ENCODE measurements at regions not wholly inside any gene's neighbourhood (a gene's known extent, or its start where the extent isn't known, plus 50 kb on each side); places are given as distances from the start of the nearest gene placed in this dataset.

DNA sequence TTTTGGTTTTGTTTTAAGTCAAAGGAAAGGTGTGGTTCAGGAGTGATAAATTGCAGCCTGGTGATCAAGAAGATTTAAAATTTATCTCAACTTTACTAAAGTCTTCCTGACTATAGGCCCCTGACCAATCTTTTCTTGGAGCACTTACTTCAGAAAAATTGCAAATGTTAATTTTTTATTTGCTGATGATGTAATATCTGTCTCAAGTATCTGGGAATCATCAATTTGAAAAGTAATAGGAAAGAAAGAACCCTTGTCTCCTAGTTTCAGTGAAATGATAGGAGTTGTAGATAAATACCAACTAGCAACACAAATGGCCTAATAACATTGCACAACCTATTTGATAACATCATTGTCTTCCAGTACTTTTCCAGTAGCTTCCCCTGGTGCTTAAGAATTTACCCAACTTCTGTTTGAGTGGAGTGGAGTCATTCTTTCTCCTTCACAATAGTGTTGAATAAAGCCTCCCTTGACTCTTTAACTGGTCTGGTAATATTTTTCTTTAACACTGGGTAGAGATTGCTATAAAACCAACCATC lies 648.3 kb upstream of the ADGRB3 start:
- H3K4me3 ChIP-seq (ENCODE audit: control insufficient read depth in 1 of 7, extremely low read depth in 1 of 7, insufficient read depth in 4 of 7, low read depth in 2 of 7, low read length in 6 of 7) = no peak overlapping the region
- no peak overlapping the region for H3K27ac ChIP-seq (ENCODE audit: insufficient read depth in 1 of 2, low read depth in 1 of 2, low read length in 2 of 2, poor library complexity in 1 of 2, severe bottlenecking in 2 of 2)
- no peak for DNase-seq
- no peaks in the 10 kb centered on the region for H3K9me3 ChIP-seq (ENCODE audit: control extremely low read depth in 1 of 5, control insufficient read depth in 4 of 5, insufficient read depth in 2 of 5, low read depth in 1 of 5, low read length in 4 of 5)
- ChIA-PET POLR2A (no interaction called here), CTCF (no interaction called here)
- no peaks in the 10 kb centered on the region for H3K36me3 ChIP-seq (ENCODE audit: control insufficient read depth in 4 of 4, insufficient read depth in 4 of 4, low read length in 3 of 4)
- H3K4me1 ChIP-seq (ENCODE audit: control extremely low read depth in 1 of 4, control insufficient read depth in 4 of 4, insufficient read depth in 4 of 4, low read length in 3 of 4) = no peaks in the 10 kb centered on the region
- H3K27me3 ChIP-seq (replicated peaks in 2 of 5; ENCODE audit: control insufficient read depth in 4 of 5, insufficient read depth in 5 of 5, low read length in 4 of 5) = no peaks in the 10 kb centered on the region

DNA sequence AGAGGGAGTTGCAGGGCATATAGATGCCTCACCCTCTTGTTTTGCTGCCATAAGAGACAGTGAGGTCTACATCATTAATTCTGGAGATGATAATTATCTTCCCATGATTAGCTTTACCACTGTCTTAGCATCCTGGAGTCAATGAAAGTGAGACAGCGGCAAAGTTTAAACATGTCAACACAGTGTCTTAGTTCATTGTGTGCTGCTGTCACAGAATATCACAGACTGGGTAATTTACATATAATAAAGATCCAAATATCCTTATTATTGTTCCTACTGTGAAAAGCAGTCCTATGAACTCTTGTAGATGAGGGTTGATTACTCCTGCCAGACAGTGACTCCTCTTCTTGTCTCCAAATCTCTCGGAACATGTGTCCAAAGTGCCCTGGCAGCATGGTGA lies 658.6 kb upstream of the ADGRB3 start:
- no peaks in the 10 kb centered on the region for H3K27me3 ChIP-seq (replicated peaks in 2 of 5; ENCODE audit: control insufficient read depth in 4 of 5, insufficient read depth in 5 of 5, low read length in 4 of 5)
- DNase-seq = no peak
- CTCF ChIA-PET = no interaction called here
- no peaks in the 10 kb centered on the region for H3K4me1 ChIP-seq (ENCODE audit: control extremely low read depth in 1 of 4, control insufficient read depth in 4 of 4, insufficient read depth in 4 of 4, low read length in 3 of 4)
- no peak overlapping the region for H3K4me3 ChIP-seq (ENCODE audit: control insufficient read depth in 1 of 7, extremely low read depth in 1 of 7, insufficient read depth in 4 of 7, low read depth in 2 of 7, low read length in 6 of 7)
- POLR2A ChIA-PET = no interaction called here
- no peaks in the 10 kb centered on the region for H3K36me3 ChIP-seq (ENCODE audit: control insufficient read depth in 4 of 4, insufficient read depth in 4 of 4, low read length in 3 of 4)
- H3K9me3 ChIP-seq (ENCODE audit: control extremely low read depth in 1 of 5, control insufficient read depth in 4 of 5, insufficient read depth in 2 of 5, low read depth in 1 of 5, low read length in 4 of 5) = no peaks in the 10 kb centered on the region
- H3K27ac ChIP-seq (ENCODE audit: insufficient read depth in 1 of 2, low read depth in 1 of 2, low read length in 2 of 2, poor library complexity in 1 of 2, severe bottlenecking in 2 of 2) = no peak overlapping the region
- WGBS (ENCODE audit: insufficient coverage) = 88% methylated on average over 1 of the region's 2 CpGs

DNA sequence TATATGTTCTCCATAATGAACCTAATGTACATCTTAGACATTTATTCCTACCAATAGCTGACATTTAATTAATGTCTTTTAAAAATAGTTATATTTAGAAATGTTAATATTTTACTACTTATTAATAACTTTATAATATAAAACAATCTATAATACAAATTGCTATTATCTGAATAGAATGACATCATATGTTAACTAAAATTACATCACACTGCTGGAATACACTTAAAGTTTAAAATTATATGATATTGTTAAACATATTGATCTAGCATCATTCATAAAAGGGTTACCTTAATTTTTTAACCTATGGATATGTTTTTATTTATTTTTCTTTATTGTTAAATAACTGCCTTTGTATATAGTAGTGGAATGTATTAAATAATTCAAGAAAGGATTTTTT lies 660.2 kb upstream of the ADGRB3 start:
- no peaks in the 10 kb centered on the region for H3K36me3 ChIP-seq (ENCODE audit: control insufficient read depth in 4 of 4, insufficient read depth in 4 of 4, low read length in 3 of 4)
- POLR2A ChIA-PET = no interaction called here
- CTCF ChIA-PET = no interaction called here
- H3K27me3 ChIP-seq (replicated peaks in 2 of 5; ENCODE audit: control insufficient read depth in 4 of 5, insufficient read depth in 5 of 5, low read length in 4 of 5) = no peaks in the 10 kb centered on the region
- H3K4me1 ChIP-seq (ENCODE audit: control extremely low read depth in 1 of 4, control insufficient read depth in 4 of 4, insufficient read depth in 4 of 4, low read length in 3 of 4) = no peaks in the 10 kb centered on the region
- no peak overlapping the region for H3K27ac ChIP-seq (ENCODE audit: insufficient read depth in 1 of 2, low read depth in 1 of 2, low read length in 2 of 2, poor library complexity in 1 of 2, severe bottlenecking in 2 of 2)
- no peaks in the 10 kb centered on the region for H3K9me3 ChIP-seq (ENCODE audit: control extremely low read depth in 1 of 5, control insufficient read depth in 4 of 5, insufficient read depth in 2 of 5, low read depth in 1 of 5, low read length in 4 of 5)
- DNase-seq = no peak
- no peak overlapping the region for H3K4me3 ChIP-seq (ENCODE audit: control insufficient read depth in 1 of 7, extremely low read depth in 1 of 7, insufficient read depth in 4 of 7, low read depth in 2 of 7, low read length in 6 of 7)

GRCh38 chr6:67971812-67972211 lies 663.3 kb upstream of the ADGRB3 start:
- POLR2A ChIA-PET = no interaction called here
- H3K4me1 ChIP-seq (ENCODE audit: control extremely low read depth in 1 of 4, control insufficient read depth in 4 of 4, insufficient read depth in 4 of 4, low read length in 3 of 4) = no peaks in the 10 kb centered on the region
- H3K4me3 ChIP-seq (ENCODE audit: control insufficient read depth in 1 of 7, extremely low read depth in 1 of 7, insufficient read depth in 4 of 7, low read depth in 2 of 7, low read length in 6 of 7) = no peak overlapping the region
- no peaks in the 10 kb centered on the region for H3K9me3 ChIP-seq (ENCODE audit: control extremely low read depth in 1 of 5, control insufficient read depth in 4 of 5, insufficient read depth in 2 of 5, low read depth in 1 of 5, low read length in 4 of 5)
- no peaks in the 10 kb centered on the region for H3K36me3 ChIP-seq (ENCODE audit: control insufficient read depth in 4 of 4, insufficient read depth in 4 of 4, low read length in 3 of 4)
- DNase-seq = no peak
- no peak overlapping the region for H3K27ac ChIP-seq (ENCODE audit: insufficient read depth in 1 of 2, low read depth in 1 of 2, low read length in 2 of 2, poor library complexity in 1 of 2, severe bottlenecking in 2 of 2)
- no peaks in the 10 kb centered on the region for H3K27me3 ChIP-seq (replicated peaks in 2 of 5; ENCODE audit: control insufficient read depth in 4 of 5, insufficient read depth in 5 of 5, low read length in 4 of 5)
- CTCF ChIA-PET = no interaction called here
- WGBS (ENCODE audit: insufficient coverage) = no CpG with 5 or more reads among the region's 1 CpG

- DNase-seq = no peak
- no peaks in the 10 kb centered on the region for H3K36me3 ChIP-seq (ENCODE audit: control insufficient read depth in 4 of 4, insufficient read depth in 4 of 4, low read length in 3 of 4)
- H3K9me3 ChIP-seq (ENCODE audit: control extremely low read depth in 1 of 5, control insufficient read depth in 4 of 5, insufficient read depth in 2 of 5, low read depth in 1 of 5, low read length in 4 of 5) = no peaks in the 10 kb centered on the region
- ChIA-PET POLR2A (no interaction called here), CTCF (no interaction called here)
- no peaks in the 10 kb centered on the region for H3K27me3 ChIP-seq (replicated peaks in 2 of 5; ENCODE audit: control insufficient read depth in 4 of 5, insufficient read depth in 5 of 5, low read length in 4 of 5)
- H3K27ac ChIP-seq (ENCODE audit: insufficient read depth in 1 of 2, low read depth in 1 of 2, low read length in 2 of 2, poor library complexity in 1 of 2, severe bottlenecking in 2 of 2) = no peak overlapping the region
- H3K4me1 ChIP-seq (ENCODE audit: control extremely low read depth in 1 of 4, control insufficient read depth in 4 of 4, insufficient read depth in 4 of 4, low read length in 3 of 4) = no peaks in the 10 kb centered on the region
- WGBS (ENCODE audit: insufficient coverage) = no CpG with 5 or more reads among the region's 1 CpG
- H3K4me3 ChIP-seq (ENCODE audit: control insufficient read depth in 1 of 7, extremely low read depth in 1 of 7, insufficient read depth in 4 of 7, low read depth in 2 of 7, low read length in 6 of 7) = no peak overlapping the region
Observed at GRCh38 chr6:67966830-67967229, 668.3 kb upstream of the ADGRB3 start.

- H3K27ac ChIP-seq (ENCODE audit: insufficient read depth in 1 of 2, low read depth in 1 of 2, low read length in 2 of 2, poor library complexity in 1 of 2, severe bottlenecking in 2 of 2) = no peak overlapping the region
- CTCF ChIA-PET = no interaction called here
- H3K36me3 ChIP-seq (ENCODE audit: control insufficient read depth in 4 of 4, insufficient read depth in 4 of 4, low read length in 3 of 4) = no peaks in the 10 kb centered on the region
- no peaks in the 10 kb centered on the region for H3K27me3 ChIP-seq (replicated peaks in 2 of 5; ENCODE audit: control insufficient read depth in 4 of 5, insufficient read depth in 5 of 5, low read length in 4 of 5)
- no peaks in the 10 kb centered on the region for H3K4me1 ChIP-seq (ENCODE audit: control extremely low read depth in 1 of 4, control insufficient read depth in 4 of 4, insufficient read depth in 4 of 4, low read length in 3 of 4)
- DNase-seq = no peak
- H3K4me3 ChIP-seq (ENCODE audit: control insufficient read depth in 1 of 7, extremely low read depth in 1 of 7, insufficient read depth in 4 of 7, low read depth in 2 of 7, low read length in 6 of 7) = no peak overlapping the region
- peaks cover 0 to 8% (median 2%) of the 10 kb centered on the region in 5 experiments for H3K9me3 ChIP-seq (ENCODE audit: control extremely low read depth in 1 of 5, control insufficient read depth in 4 of 5, insufficient read depth in 2 of 5, low read depth in 1 of 5, low read length in 4 of 5)
- POLR2A ChIA-PET = no interaction called here
Observed at GRCh38 chr6:67956352-67956751, 678.7 kb upstream of the ADGRB3 start.

DNA sequence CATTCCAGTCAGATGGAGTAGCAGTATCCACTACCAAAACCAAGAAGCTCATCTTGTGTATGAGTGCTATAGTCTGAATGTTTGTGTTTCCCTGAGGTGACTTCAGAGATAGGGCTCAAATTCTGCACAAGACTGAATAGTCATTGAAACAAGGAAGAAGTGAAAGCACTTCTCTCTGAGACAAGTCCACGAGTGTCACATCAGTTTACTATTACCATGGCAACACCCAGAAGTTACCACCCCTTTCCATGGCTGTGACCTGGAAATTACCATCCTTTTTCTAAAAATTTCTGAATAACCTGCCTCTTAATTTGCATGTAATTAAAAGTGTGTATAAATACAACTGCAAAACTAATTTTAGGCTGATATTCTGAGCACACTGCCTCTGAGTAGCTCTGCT lies 682.1 kb upstream of the ADGRB3 start:
- H3K9me3 ChIP-seq (ENCODE audit: control extremely low read depth in 1 of 5, control insufficient read depth in 4 of 5, insufficient read depth in 2 of 5, low read depth in 1 of 5, low read length in 4 of 5) = peaks cover 0 to 8% (median 2%) of the 10 kb centered on the region in 5 experiments
- peak in 1 of 3 donors; percentile 2 for DNase-seq
- H3K27me3 ChIP-seq (replicated peaks in 2 of 5; ENCODE audit: control insufficient read depth in 4 of 5, insufficient read depth in 5 of 5, low read length in 4 of 5) = no peaks in the 10 kb centered on the region
- H3K27ac ChIP-seq (ENCODE audit: insufficient read depth in 1 of 2, low read depth in 1 of 2, low read length in 2 of 2, poor library complexity in 1 of 2, severe bottlenecking in 2 of 2) = no peak overlapping the region
- ChIA-PET CTCF (no interaction called here), POLR2A (no interaction called here)
- H3K4me3 ChIP-seq (ENCODE audit: control insufficient read depth in 1 of 7, extremely low read depth in 1 of 7, insufficient read depth in 4 of 7, low read depth in 2 of 7, low read length in 6 of 7) = no peak overlapping the region
- no CpG with 5 or more reads among the region's 1 CpG for WGBS (ENCODE audit: insufficient coverage)
- H3K4me1 ChIP-seq (ENCODE audit: control extremely low read depth in 1 of 4, control insufficient read depth in 4 of 4, insufficient read depth in 4 of 4, low read length in 3 of 4) = no peaks in the 10 kb centered on the region
- H3K36me3 ChIP-seq (ENCODE audit: control insufficient read depth in 4 of 4, insufficient read depth in 4 of 4, low read length in 3 of 4) = no peaks in the 10 kb centered on the region

DNA sequence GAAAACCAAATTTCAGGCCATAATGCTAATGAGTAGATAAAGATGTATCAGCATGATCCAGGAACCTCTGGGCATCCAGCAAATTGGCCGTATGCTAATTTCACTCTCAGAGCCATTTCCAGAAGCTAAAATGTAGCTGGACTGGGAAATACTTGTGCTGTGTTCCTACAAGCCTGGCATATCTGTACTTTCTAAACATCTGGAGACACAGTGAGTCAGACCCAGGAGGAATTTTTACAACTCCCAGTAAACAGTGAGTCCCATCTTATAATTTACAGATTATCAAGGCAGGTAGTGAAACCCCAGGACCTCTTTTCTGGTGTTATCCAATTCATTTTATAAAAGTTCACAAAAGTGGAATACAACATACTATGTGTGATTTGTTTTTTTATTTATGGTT lies 683.0 kb upstream of the ADGRB3 start:
- H3K36me3 ChIP-seq (ENCODE audit: control insufficient read depth in 4 of 4, insufficient read depth in 4 of 4, low read length in 3 of 4) = no peaks in the 10 kb centered on the region
- 100% methylated on average over 1 of the region's 1 CpG for WGBS (ENCODE audit: insufficient coverage)
- peaks cover 0 to 8% (median 2%) of the 10 kb centered on the region in 5 experiments for H3K9me3 ChIP-seq (ENCODE audit: control extremely low read depth in 1 of 5, control insufficient read depth in 4 of 5, insufficient read depth in 2 of 5, low read depth in 1 of 5, low read length in 4 of 5)
- H3K4me1 ChIP-seq (ENCODE audit: control extremely low read depth in 1 of 4, control insufficient read depth in 4 of 4, insufficient read depth in 4 of 4, low read length in 3 of 4) = no peaks in the 10 kb centered on the region
- no peak for DNase-seq
- no peak overlapping the region for H3K27ac ChIP-seq (ENCODE audit: insufficient read depth in 1 of 2, low read depth in 1 of 2, low read length in 2 of 2, poor library complexity in 1 of 2, severe bottlenecking in 2 of 2)
- CTCF ChIA-PET = no interaction called here
- H3K4me3 ChIP-seq (ENCODE audit: control insufficient read depth in 1 of 7, extremely low read depth in 1 of 7, insufficient read depth in 4 of 7, low read depth in 2 of 7, low read length in 6 of 7) = no peak overlapping the region
- no peaks in the 10 kb centered on the region for H3K27me3 ChIP-seq (replicated peaks in 2 of 5; ENCODE audit: control insufficient read depth in 4 of 5, insufficient read depth in 5 of 5, low read length in 4 of 5)
- POLR2A ChIA-PET = no interaction called here

All from common myeloid progenitor, CD34-positive (primary cell).